NCI-H82 (cell line): ENCODE measurements at regions not wholly inside any gene's neighbourhood (a gene's known extent, or its start where the extent isn't known, plus 50 kb on each side); places are given as distances from the start of the nearest gene placed in this dataset.

Experiments
- DNase-seq: peaks from one replicate; lab custom pipeline; 2025; lab: John Stamatoyannopoulos, UW

DNA sequence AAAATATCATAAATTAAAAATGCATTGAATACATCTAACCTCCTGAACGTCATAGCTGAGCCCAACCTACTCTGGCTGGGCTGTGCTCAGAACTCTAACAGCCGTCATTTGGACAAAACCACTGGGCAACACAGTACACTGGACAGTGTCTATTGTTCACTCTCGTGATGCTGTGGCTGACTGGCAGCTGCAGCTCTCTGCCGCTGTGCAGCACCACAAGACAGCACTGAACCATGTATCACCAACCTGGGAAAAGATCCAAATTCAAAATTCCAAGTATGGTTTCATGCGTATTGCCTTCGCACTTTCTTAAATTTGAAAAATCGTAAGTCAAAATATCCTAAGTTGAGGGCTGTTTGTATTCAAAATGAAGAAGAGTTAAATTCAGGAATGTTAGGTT lies 145.1 kb upstream of the CNTN4 start:
- no peak for DNase-seq

DNA sequence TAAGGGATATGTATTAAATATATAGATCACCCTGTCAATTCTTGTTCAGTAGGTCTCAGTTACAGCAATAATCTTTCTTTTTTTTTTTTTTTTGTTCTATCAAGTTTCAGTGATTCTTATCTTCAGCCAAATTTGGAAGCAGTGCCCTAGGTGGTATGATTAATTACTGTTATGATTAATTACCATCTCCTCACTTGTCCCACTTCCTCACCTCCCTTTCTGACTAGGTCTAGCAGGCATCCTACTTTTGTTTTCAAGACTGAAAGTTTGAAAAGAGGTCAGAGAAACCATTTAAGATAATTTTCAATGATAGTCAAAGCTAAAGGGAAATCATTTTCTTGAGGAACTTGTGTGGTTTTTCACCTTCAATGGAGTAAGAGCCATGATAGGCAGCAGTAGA lies 144.0 kb upstream of the CNTN4 start:
- DNase-seq, result no peak

DNA sequence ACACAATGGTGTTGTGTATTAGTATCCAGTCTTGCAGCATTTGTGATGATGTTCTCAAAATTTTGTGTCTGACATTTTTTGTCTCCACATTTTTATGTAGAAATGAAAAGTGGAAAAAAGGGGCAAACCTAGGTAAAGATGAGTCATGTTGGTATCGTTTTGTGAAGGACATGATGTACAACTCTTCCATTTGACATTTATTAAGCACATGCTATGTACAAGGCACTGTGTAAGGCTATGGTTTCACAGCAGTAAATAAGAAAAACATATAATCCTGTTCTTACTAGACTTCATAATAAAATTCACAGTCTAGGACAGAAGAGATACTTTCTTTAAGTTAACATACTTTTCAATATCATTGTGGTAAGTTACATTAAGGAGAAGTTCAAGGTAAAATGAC lies 143.5 kb upstream of the CNTN4 start:
- DNase-seq, result no peak

DNA sequence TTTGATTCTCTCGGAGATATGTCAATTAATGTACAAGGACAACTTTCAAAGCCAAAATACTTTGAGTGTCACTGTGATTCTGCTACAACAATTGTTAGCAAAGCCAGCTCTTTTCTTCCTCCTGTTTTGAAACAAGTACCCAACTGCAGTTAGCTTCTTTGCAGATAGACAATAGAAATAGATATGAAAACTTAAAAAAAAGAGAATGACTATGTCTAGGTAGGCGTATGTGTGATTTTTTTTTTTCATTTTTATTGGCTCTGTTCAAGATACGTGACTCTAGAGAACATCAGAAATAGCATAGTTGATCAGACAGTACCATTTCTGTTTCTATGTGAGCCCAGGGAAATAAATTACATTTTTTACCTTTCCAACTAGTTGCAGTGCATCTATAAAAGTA lies 142.9 kb upstream of the CNTN4 start:
- no peak for DNase-seq

DNA sequence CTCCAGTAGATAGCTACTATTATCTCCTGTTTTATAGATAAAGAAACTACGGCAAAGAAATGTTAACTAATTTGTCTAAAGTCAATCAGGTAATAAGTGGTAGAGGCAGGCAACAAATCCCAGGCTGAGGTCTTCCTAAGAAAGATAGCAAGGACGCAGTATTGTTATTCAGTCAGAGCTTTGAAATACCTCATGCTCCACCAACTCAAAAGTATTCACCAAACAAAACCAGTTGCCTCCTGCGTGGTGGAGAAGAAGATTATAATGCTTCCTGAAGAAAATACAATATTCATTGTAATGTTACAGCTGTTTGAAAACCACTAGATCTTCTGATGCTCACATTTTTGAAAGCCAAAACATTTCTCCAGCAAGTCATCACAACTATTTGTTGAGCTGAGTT lies 138.2 kb upstream of the CNTN4 start:
- no peak for DNase-seq

DNA sequence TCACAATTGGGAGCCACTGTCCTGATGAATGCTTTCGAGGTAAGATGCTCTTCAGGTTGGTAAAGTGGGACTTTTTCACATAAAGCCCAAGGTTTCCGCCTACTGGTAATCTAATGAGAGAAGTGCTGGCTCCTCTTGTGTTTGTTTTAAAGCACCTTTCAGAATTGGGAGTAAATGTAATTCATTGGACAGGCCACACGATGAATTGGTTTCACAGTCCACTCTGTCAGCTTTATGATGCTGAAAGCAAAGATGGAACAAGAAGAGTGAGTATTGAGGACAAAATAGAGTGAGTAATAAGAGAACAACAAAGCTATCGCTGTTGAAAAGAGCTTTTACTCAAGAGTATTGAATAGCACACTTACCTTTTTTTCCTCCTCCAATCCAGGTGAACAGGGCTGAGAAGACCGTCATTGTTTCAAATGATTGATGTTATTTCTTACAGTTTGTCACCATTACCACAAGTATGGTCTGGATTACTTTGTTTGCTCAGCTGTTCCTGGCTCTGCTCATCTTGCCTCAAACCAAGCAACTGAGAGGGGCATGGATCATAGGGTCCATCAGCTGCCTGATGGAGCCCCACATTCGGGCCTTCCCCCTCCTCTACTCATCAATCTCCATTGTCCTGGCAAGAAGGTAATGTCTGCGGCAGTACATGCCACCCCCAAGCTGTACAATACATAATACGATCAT lies 136.1 kb upstream of the CNTN4 start:
- DNase-seq, result no peak

DNA sequence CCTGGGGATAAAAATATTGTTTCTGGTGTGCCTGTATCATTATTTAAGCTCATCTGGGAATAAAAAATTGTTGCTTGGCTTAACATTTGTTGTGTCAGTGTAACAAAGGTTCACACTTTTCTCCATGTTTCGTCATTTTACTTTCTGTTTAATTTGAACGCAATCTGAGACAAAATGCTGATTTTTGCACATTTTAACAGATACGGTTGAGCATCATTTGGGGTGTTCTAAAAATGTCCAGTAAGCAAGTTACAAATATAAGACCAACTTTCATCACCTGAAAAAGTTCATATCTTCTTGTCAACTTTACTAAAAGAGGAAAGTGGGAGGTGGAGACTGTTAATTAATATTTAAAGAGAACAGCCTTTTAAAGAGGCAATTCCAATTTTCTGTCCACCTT lies 134.8 kb upstream of the CNTN4 start:
- no peak for DNase-seq

DNA sequence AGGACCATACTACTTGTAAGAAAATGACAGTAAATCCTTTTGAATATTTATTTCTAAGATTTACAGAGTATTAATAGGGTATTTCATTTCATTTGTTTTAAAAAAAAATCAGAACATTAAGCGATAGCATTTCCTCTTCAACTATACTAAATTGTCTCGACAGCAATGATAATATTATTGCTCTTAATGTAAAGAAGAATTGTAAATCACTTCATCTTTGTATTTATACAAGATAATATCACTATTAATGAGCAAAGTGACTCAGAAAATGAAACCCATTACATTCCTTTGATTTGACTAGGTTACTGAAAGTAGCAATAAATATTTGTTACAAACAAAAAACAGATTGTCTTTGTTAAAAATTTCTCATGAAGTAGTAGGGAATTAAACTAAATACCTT lies 131.1 kb upstream of the CNTN4 start:
- no peak for DNase-seq

DNA sequence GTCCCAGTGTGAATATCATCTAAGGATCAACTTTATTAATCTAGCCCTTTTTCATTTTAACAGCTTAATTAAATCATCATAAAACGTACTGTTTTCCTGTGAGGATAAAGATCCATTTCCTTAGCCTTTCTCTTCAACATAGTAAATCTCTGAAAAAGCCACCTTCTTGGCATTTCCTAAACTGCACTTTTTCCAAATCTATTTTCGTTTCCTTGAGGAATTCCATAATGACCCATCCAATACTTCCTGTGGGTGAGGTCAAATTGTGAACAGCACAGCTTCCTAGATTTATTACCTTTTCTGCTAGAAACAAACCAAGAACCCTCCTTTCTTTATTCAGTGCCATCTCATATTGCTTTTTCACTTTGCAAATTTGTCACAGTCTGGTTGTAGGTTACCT lies 129.4 kb upstream of the CNTN4 start:
- DNase-seq, result no peak

DNA sequence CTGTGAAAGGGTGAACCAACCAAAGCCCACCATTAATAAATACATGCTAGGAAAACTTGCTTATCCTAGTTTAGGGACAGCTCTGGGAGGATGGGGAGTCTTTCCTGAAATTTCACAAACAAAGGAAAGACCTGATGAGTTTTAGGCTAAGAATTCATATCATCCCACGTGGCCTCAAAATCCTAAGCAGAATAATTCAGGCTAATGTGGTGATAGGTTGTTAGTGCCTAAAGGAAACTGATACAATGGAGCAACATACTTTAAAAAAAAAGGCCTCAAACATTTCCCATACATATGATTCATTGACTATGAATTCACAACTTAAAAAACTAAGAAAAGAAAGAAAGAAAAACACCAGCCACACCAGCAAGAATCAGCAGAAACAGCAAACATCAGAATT lies 126.9 kb upstream of the CNTN4 start:
- DNase-seq, result no peak

DNA sequence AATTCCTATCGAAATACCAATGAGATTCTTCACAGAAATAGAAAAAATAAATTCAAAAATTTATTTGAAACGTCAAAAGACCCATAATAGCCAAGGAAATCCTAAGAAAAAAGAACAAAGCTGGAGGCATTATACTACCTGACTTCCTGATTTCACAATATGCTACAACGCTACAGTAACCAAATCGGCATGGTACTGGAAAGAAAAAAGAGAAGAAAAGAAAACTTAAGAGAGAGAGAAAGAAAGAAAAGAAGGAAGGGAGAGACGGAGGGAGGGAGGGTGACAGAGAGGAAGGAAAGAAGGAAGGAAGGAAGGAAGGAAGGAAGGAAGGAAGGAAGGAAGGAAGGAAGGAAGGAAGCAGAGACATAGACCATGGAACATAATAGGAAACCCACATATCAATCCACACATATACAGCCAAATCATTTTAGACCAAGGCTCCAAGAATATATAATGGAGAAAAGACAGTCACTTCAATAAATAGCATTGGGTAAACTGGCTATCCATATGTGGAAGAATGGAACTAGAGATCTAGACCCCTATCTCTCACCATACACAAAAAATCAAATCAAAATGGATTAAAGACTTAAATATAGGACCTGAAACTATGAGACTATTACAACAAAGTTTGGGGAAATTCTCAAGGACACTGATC lies 118.6 kb upstream of the CNTN4 start:
- DNase-seq, result no peak

DNA sequence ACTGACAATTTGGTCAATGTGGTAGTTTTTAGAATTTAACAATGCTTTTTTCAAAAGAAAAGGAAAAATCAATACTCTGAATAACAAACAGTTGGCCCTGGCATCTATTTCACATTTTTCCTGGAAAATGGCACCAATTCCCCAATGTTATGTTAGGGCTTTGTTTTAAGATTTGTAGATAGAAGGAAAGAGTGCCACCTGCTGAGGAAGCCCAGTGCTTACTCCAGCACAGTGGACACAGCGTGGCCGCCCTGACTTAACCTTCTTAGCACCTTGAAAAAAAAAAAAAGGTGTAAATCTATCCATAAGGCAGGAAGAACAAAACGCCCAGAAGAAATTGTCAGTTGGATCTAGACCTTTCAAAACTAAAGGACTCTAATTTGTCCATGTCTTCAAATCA lies 110.7 kb upstream of the CNTN4 start:
- peak; percentile 30 for DNase-seq

DNA sequence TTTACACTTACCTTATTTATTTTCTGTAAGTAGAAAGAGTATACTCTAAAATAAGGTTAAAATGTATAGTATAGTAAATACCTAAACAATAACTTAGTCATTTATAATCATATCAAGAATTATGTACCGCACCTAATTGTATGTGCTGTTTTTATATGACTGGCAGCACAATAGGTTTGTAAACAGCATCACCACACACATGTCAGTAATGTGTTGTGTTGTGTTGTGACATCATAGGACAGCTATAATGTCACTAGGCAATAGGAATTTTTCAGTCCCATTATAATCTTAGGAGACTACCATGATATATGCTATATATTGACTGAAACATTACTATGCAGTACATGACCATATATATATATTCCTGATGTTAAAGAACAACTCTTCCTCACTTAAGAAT lies 99.9 kb upstream of the CNTN4 start:
- no peak for DNase-seq

DNA sequence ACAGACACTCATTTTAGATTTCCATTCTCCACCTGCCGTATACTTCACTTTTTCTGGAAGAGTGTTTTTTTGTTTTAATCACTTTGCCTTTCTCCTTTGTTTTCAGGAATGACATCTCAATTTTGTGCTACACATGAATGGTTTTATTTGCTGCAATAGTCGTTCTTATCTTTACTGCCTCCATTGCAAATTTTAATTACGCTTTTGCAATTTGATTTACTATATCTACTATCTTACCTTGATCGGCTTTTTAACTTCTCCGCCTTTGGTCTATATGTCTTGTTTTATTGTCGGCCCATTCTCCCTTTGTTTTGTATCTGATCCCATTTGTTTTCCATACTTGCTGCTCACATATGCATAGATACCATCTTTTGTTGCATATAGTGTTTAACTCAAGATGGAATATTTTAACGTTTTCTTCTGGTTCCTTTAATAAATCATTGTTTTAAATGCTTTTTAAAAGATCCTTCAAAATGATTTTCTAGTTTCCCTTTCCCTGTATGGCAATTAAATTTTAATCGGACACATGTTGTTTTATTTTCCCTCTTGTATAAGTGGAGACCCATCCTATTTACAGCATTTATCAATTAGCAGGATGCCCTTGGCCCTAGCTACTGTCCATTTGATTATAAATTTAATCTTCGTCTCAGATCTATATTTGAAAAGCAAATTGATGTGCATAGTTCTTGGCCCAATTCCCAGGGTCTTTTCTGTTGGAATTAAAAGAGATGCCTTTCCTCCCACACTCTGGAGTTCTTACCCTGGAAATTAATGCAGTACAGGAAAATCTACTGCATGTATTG lies 97.2 kb upstream of the CNTN4 start:
- DNase-seq, result no peak

DNA sequence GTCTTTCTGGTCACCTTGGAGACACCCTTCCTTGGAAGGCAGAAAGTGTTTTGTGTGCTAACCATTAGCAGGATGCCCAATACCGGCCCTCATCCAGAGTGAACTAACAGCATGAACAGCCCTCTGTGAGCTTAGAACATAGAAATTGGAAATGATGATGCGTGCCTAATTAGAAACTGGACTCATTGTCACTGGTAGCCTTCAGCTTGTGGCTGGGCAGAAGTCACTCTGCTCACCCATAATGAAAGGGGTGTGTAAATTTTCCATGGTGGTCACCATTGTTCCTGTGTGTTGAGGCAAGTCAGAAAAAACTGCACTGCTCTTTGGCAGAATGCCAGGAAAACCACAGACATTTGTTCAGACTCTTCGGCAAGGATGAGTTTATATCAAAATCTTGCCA lies 74.7 kb upstream of the CNTN4 start:
- peak; percentile 70 for DNase-seq

DNA sequence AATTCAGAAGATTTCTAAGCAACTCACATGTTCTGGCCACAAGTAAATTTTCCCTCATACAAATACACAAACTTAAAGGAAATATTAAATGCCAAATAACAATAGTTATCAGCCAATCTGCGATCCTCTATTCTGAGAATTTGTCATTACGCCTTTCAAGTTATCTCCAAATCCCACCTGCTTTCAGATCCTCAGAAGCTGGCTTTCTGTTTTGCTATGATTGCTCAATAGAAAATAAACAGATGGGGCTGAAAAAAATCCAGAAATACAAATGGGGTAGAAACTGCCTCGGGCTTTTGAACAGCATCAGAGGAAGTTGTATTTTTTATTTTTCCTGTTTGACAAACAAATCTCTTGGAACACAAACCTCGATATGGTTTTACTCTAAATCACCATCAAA lies 74.0 kb upstream of the CNTN4 start:
- DNase-seq, result peak; percentile 4

DNA sequence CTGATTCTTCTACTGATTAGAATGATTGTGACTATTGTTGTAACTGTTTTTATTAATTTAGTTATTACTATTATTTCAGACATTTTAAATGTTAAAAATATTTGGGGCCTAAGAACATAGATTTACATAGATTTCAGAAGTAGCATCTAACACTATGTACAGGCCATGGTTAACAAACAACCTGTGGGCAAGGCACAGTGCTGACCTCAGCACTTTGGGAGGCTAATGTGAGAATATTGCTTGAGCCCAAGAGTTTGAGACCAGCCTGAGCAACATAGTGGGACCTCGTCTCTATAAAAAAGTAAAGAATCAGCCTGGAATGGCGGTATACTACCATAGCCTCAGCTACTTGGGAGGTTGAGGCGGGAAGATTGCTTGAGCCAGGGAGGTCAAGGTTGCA lies 69.1 kb upstream of the CNTN4 start:
- no peak for DNase-seq

DNA sequence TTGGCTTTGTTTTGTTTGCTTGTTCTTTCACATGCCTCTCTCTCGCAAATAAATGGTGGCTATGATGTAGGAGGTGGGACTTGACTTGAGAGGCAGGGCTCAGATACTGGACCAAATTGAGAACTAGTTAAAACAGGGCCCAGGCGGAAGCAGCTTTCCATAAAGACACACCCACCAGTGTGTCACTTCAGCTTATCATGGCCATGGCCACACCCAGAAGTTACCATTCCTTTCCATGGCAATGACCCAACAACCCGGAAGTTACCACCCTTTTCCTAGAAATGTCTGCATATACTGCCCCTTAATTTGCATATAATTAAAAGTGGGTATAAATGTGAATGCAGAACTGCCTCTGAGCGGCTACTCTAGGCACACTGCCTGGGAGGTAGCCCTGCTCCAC lies 62.6 kb upstream of the CNTN4 start:
- DNase-seq, result no peak

DNA sequence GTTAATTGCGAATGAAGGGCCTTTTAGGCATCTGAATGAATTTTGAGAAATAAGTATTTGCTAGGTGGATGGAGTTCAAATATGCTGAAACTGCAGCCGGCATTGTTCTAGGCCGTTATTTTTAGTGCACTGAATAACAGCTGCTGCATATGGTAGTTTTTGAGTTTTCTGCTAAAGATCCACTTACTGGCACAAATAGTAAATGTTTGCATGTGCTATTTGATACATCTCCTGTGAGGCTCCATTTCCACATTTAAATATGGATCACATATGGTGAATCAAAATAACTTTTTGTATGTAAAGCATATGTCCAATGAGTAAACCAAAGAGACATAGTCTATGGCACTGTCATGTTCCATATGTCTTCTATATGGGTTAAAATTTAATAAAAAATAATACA lies 56.7 kb upstream of the CNTN4 start:
- no peak for DNase-seq
